OCI-LY1 (cell line): ENCODE measurements at regions not wholly inside any gene's neighbourhood (a gene's known extent, or its start where the extent isn't known, plus 50 kb on each side); places are given as distances from the start of the nearest gene placed in this dataset.

Experiments
- CTCF ChIP-seq: fragments of 200-600 bp; sonication (generic), shearing (Covaris generic); IDR thresholded peaks from 2 replicates; pipeline ENCODE4 v1.5.1; 2017; ENCODE audit warnings: mild to moderate bottlenecking, antibody characterized with exemption, low read length, moderate library complexity, mixed read lengths
- EZH2 ChIP-seq: fragments of 200-600 bp; sonication (generic), shearing (Covaris generic); IDR thresholded peaks from 2 replicates; pipeline ENCODE4 v1.8.0; 2017; ENCODE audit warnings: borderline replicate concordance, mixed run types, mild to moderate bottlenecking, antibody characterized with exemption, low read length, moderate library complexity, mixed read lengths

GRCh38 chr2:155151472-155151871 lies 453.0 kb downstream of the KCNJ3 start:
- no peak for TF ChIP-seq CTCF
- no peak for TF ChIP-seq EZH2
